PC-3 (cell line): ENCODE measurements at regions not wholly inside any gene's neighbourhood (a gene's known extent, or its start where the extent isn't known, plus 50 kb on each side); places are given as distances from the start of the nearest gene placed in this dataset.

Experiments
- ATAC-seq: fragments of 200-7000 bp; cut with Tn5 transposase; 2 replicates; pipeline ENCODE4 v1.9.1; 2020; ENCODE audit warnings: mild to moderate bottlenecking, moderate library complexity
- BruUV-seq: library from RNA; stranded (reverse); fragments of 400-500 nt; replicated peaks from 2 replicates; lab custom pipeline; 2021; lab: Mats Ljungman, UMichigan
- CTCF ChIA-PET: fragments of 300-600 bp; sonication (Branson Sonifier 250); formaldehyde crosslinking; loops from one replicate; lab custom pipeline; 2022; ENCODE audit warnings: antibody characterized with exemption; lab: Charles Lee
- POLR2A ChIA-PET: fragments of 300-600 bp; sonication (Branson Sonifier 250); formaldehyde crosslinking; loops from one replicate; lab custom pipeline; 2022; ENCODE audit warnings: antibody characterized with exemption; ENCODE audit not compliant: unreplicated experiment; lab: Charles Lee
- DNase-seq: peaks from one replicate; pipeline ENCODE4 v3.0.0-alpha.2; 2015
- H2AFZ ChIP-seq: fragments of 300-600 bp; sonication (generic); 2 replicates; pipeline ENCODE4 v1.6.0; 2016; ENCODE audit warnings: antibody characterized with exemption, low read length
- H3F3A ChIP-seq: fragments of 300-600 bp; sonication (generic); one replicate; pipeline ENCODE4 v1.6.0; 2017; ENCODE audit warnings: antibody characterized with exemption, low read length, control low read depth, mild to moderate bottlenecking; ENCODE audit not compliant: unreplicated experiment
- H3K27ac ChIP-seq: fragments of 300-600 bp; sonication (generic); 2 replicates; pipeline ENCODE4 v1.5.1; 2016; ENCODE audit warnings: mild to moderate bottlenecking, low read length
- H3K27me3 ChIP-seq: fragments of 300-600 bp; sonication (generic); 2 replicates; pipeline ENCODE4 v1.6.1; 2016; ENCODE audit warnings: low read length, mixed read lengths
- H3K36me3 ChIP-seq: fragments of 300-600 bp; sonication (generic); 2 replicates; pipeline ENCODE4 v1.6.1; 2016; ENCODE audit warnings: low read depth, mixed run types, low read length, mixed read lengths
- H3K4me1 ChIP-seq: fragments of 300-600 bp; sonication (generic); 2 replicates; pipeline ENCODE4 v1.5.1; 2016; ENCODE audit warnings: low read length; ENCODE audit not compliant: insufficient read depth
- H3K4me2 ChIP-seq: fragments of 300-600 bp; sonication (generic); 2 replicates; pipeline ENCODE4 v1.6.0; 2016; ENCODE audit warnings: low read length
- H3K4me3 ChIP-seq: fragments of 300-600 bp; sonication (generic); 2 replicates; pipeline ENCODE4 v1.5.1; 2016; ENCODE audit warnings: mild to moderate bottlenecking, low read length, mixed read lengths
- H3K79me2 ChIP-seq: fragments of 300-600 bp; sonication (generic); 2 replicates; pipeline ENCODE4 v1.6.1; 2017; ENCODE audit warnings: low read length, mixed read lengths
- H3K9ac ChIP-seq: fragments of 300-600 bp; sonication (generic); 2 replicates; pipeline ENCODE4 v1.6.0; 2016; ENCODE audit warnings: mild to moderate bottlenecking, low read length
- H3K9me2 ChIP-seq: fragments of 300-600 bp; sonication (generic); replicated peaks from 2 replicates; pipeline ENCODE4 v1.6.1; 2016; ENCODE audit warnings: mixed run types, low read length, mixed read lengths
- H3K9me3 ChIP-seq: fragments of 300-600 bp; sonication (generic); 2 replicates; pipeline ENCODE4 v1.6.1; 2016; ENCODE audit warnings: low read length, mixed read lengths
- H4K20me1 ChIP-seq: fragments of 300-600 bp; sonication (generic); 2 replicates; pipeline ENCODE4 v1.6.1; 2016; ENCODE audit warnings: low read length, mixed read lengths
- CTCF ChIP-seq: fragments of 300-600 bp; sonication (generic); conservative IDR thresholded peaks from 2 replicates; pipeline ENCODE4 v1.5.1; 2017; ENCODE audit warnings: antibody characterized with exemption, low read depth, mild to moderate bottlenecking, low read length
- EZH2 ChIP-seq: fragments of 300-600 bp; sonication (generic); IDR thresholded peaks from one replicate; pipeline ENCODE4 v1.6.1; 2017; ENCODE audit warnings: antibody characterized with exemption, mild to moderate bottlenecking, low read length; ENCODE audit not compliant: unreplicated experiment
- EZH2phosphoT487 ChIP-seq: fragments of 300-600 bp; sonication (generic); IDR thresholded peaks from 2 replicates; pipeline ENCODE4 v1.6.1; 2018; ENCODE audit warnings: mild to moderate bottlenecking, antibody characterized with exemption, low read length, borderline replicate concordance
- intact Hi-C: fragments of 100-400 bp; cut with micrococcal nuclease; formaldehyde crosslinking; loops from 2 replicates; pipeline ENCODE4 v1.9.0; 2023

DNA sequence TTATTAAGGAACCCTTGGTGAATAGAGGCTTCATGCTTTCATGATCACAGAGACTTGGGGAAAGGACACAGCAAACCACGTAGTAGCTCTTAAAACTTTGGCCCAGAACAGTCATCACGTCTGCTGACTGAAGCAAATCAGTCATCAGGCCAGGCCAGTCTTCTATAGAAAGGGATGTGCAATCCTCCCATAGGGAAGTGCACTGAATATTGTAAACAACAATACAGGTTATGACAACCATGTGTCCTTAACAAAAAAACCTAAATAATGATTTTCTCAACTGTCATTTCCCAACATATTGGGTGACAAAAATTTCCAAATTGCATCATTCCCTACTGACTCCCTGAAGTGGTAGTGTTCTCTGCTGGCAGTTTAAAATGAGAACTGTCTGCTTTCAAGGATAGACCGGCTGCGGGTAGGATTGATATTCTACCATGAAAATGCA lies 388.2 kb upstream of the CITED2 start:
- H4K20me1 ChIP-seq, result no peaks in the 10 kb centered on the region
- ChIA-PET CTCF (no interaction called here), POLR2A (interaction anchor here (0.5 kb wide), 1 partner anchor 817 kb away, joined by 5 read pairs; no protein-coding TSS in a partner anchor)
- TF ChIP-seq EZH2 (no peak), CTCF (no peak), EZH2phosphoT487 (no peak)
- H3K9me3 ChIP-seq, result no peaks in the 10 kb centered on the region
- BruUV-seq, result no TSS peak
- H3K4me2 ChIP-seq, result peak overlapping the region; percentile 36
- H3K4me1 ChIP-seq, result peaks cover 47% of the 10 kb centered on the region
- H3K36me3 ChIP-seq, result no peaks in the 10 kb centered on the region
- H3K9ac ChIP-seq, result no peak overlapping the region
- no peak overlapping the region for H3K4me3 ChIP-seq
- no peaks in the 10 kb centered on the region for H3K27me3 ChIP-seq
- DNase-seq, result peak; percentile 69
- no peaks in the 10 kb centered on the region for H3K79me2 ChIP-seq
- intact Hi-C loops, result loop anchor here (5.0 to 10.0 kb wide), 2 partner anchors 222 to 280 kb away; no protein-coding TSS in a partner anchor
- no peaks in the 10 kb centered on the region for H3K9me2 ChIP-seq
- no peak overlapping the region for H2AFZ ChIP-seq
- H3F3A ChIP-seq, result peaks cover 10% of the 10 kb centered on the region
- ATAC-seq, result peak; percentile 25
- H3K27ac ChIP-seq, result peak overlapping the region; percentile 54

GRCh38 chr6:139760128-139760527 lies 385.7 kb upstream of the CITED2 start:
- Histone ChIP-seq H3K9ac (no peak overlapping the region), H3K36me3 (no peaks in the 10 kb centered on the region), H2AFZ (no peak overlapping the region), H3K9me3 (no peaks in the 10 kb centered on the region), H3K27me3 (no peaks in the 10 kb centered on the region), H3F3A (peaks cover 10% of the 10 kb centered on the region), H3K4me1 (peaks cover 31% of the 10 kb centered on the region), H4K20me1 (no peaks in the 10 kb centered on the region), H3K9me2 (no peaks in the 10 kb centered on the region), H3K79me2 (no peaks in the 10 kb centered on the region), H3K27ac (no peak overlapping the region), H3K4me2 (no peak overlapping the region), H3K4me3 (no peak overlapping the region)
- intact Hi-C loops, result loop anchor here (5.0 to 10.0 kb wide), 2 partner anchors 225 to 282 kb away; no protein-coding TSS in a partner anchor
- TF ChIP-seq EZH2 (no peak), EZH2phosphoT487 (no peak), CTCF (no peak)
- ATAC-seq (no peak), DNase-seq (no peak)
- ChIA-PET CTCF (no interaction called here), POLR2A (no interaction called here)
- no TSS peak for BruUV-seq

- ChIA-PET CTCF (no interaction called here), POLR2A (no interaction called here)
- intact Hi-C loops, result no loop called here
- Histone ChIP-seq H3K9ac (no peak overlapping the region), H3K9me2 (no peaks in the 10 kb centered on the region), H2AFZ (no peak overlapping the region), H3K79me2 (no peaks in the 10 kb centered on the region), H3K9me3 (no peaks in the 10 kb centered on the region), H3F3A (peaks cover 6% of the 10 kb centered on the region), H3K4me1 (peaks cover 20% of the 10 kb centered on the region), H3K4me2 (no peak overlapping the region), H4K20me1 (no peaks in the 10 kb centered on the region), H3K27me3 (no peaks in the 10 kb centered on the region), H3K4me3 (no peak overlapping the region), H3K36me3 (no peaks in the 10 kb centered on the region), H3K27ac (no peak overlapping the region)
- no peak for DNase-seq
- no peak for ATAC-seq
- TF ChIP-seq EZH2phosphoT487, result no peak
- TF ChIP-seq EZH2, result no peak
- no peak for TF ChIP-seq CTCF
- no TSS peak for BruUV-seq
Observed at GRCh38 chr6:139759086-139759485, 384.6 kb upstream of the CITED2 start.
